ENCODE measurements at regions not wholly inside any gene's neighbourhood (a gene's known extent, or its start where the extent isn't known, plus 50 kb on each side); places are given as distances from the start of the nearest gene placed in this dataset.

GRCh38 chr9:135346438-135347050 lies 133.0 kb upstream of the PPP1R26 start:
- TF ChIP-seq POLR2A (IDR thresholded peaks at IDR 0.05) (no peak), CTCF (IDR thresholded peaks at IDR 0.05) (no peak)

Measured in vagina (tissue), 2 donors.